ENCODE measurements at regions not wholly inside any gene's neighbourhood (a gene's known extent, or its start where the extent isn't known, plus 50 kb on each side); places are given as distances from the start of the nearest gene placed in this dataset.
"Not testable (repeated sequence)": the region's sequence is repeated elsewhere in the genome, so short reads cannot be mapped to it uniquely, and the experiment has no call there.

DNA sequence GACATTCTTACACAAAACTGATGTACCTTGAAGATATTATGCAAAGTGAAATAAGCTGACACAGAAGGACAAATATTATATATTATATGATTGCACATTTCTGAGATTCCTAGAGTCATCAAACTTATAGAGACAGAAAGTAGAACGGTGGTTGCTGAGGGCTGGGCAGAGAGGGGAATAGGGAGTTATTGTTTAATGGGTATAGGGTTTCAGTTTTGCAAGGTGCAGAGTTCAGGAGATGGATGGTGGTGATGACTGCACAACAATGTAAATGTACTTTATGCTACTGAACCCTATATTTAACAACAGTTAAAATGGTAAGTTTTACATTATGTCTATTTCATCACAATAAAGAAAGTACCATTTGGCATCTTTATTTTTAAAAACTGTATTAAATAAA, 315.8 kb upstream of the POU5F2 start:
- no peak overlapping the region for H4K8ac ChIP-seq (replicated peaks; ENCODE audit: insufficient read length, low read depth, low read length)
- H3K18ac ChIP-seq (ENCODE audit: insufficient read length, low read depth, low read length): no peak overlapping the region
- no peak overlapping the region for H3K27ac Mint-ChIP-seq
- H3K9me3 Mint-ChIP-seq: peaks cover 3 to 4% of the 10 kb centered on the region in 2 experiments; a peak in 1 of 5 replicates
- DNase-seq: no peak
- H3K56ac ChIP-seq (ENCODE audit: insufficient read length, low read depth, low read length): no peak overlapping the region
- no peak overlapping the region for H4K91ac ChIP-seq (ENCODE audit: insufficient read length, low read depth, low read length)
- H3K79me1 ChIP-seq (ENCODE audit: insufficient read depth, low read depth, low read length, poor library complexity, severe bottlenecking): no peaks in the 10 kb centered on the region
- H2BK20ac ChIP-seq (ENCODE audit: low read depth, low read length, poor library complexity, severe bottlenecking): no peak overlapping the region
- H3K4me2 ChIP-seq (ENCODE audit: insufficient read depth, insufficient read length, low read length): no peak overlapping the region
- H3K23me2 ChIP-seq (ENCODE audit: insufficient read length, low read depth, low read length, poor library complexity, severe bottlenecking): no peaks in the 10 kb centered on the region
- no peak overlapping the region for H2BK120ac ChIP-seq (ENCODE audit: low read depth, low read length, poor library complexity, severe bottlenecking)
- H3K23ac ChIP-seq (ENCODE audit: insufficient read length, low read depth, low read length): no peak overlapping the region
- no peak overlapping the region for H2BK5ac ChIP-seq (ENCODE audit: insufficient read length, low read length)
- H3K27me3 ChIP-seq (ENCODE audit: insufficient read depth, low read length): no peaks in the 10 kb centered on the region
- H3K4me3 Mint-ChIP-seq: no peak overlapping the region
- H3K36me3 Mint-ChIP-seq (ENCODE audit: insufficient read depth in 1 of 3, low read depth in 3 of 3): peaks cover 0 to 15% (median 5%) of the 10 kb centered on the region in 3 experiments; a peak in 4 of 7 replicates
- H3K4me1 Mint-ChIP-seq: peaks cover 23 to 28% of the 10 kb centered on the region in 2 experiments
- no peaks in the 10 kb centered on the region for H3K27me3 Mint-ChIP-seq (ENCODE audit: low read depth)
- H3K9me3 ChIP-seq (ENCODE audit: control insufficient read depth, low read depth, low read length): no peaks in the 10 kb centered on the region
- TF ChIP-seq, protein P1, sequence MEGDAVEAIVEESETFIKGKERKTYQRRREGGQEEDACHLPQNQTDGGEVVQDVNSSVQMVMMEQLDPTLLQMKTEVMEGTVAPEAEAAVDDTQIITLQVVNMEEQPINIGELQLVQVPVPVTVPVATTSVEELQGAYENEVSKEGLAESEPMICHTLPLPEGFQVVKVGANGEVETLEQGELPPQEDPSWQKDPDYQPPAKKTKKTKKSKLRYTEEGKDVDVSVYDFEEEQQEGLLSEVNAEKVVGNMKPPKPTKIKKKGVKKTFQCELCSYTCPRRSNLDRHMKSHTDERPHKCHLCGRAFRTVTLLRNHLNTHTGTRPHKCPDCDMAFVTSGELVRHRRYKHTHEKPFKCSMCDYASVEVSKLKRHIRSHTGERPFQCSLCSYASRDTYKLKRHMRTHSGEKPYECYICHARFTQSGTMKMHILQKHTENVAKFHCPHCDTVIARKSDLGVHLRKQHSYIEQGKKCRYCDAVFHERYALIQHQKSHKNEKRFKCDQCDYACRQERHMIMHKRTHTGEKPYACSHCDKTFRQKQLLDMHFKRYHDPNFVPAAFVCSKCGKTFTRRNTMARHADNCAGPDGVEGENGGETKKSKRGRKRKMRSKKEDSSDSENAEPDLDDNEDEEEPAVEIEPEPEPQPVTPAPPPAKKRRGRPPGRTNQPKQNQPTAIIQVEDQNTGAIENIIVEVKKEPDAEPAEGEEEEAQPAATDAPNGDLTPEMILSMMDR (conservative IDR thresholded peaks at IDR 0.05): no peak
- WGBS (ENCODE audit: extremely low coverage, insufficient read length, low lambda C conversion rate): no CpG with 5 or more reads among the region's 1 CpG
- no peak overlapping the region for H3K9ac ChIP-seq (ENCODE audit: extremely low read depth, insufficient read length, low read length)
- H2BK12ac ChIP-seq (ENCODE audit: insufficient read length, low read depth, low read length): no peak overlapping the region
- no peak overlapping the region for H2AFZ ChIP-seq (ENCODE audit: low read length)
- H3K4me1 ChIP-seq (ENCODE audit: insufficient read depth, low read length): no peaks in the 10 kb centered on the region; the same call in 1 of the 2 replicates
- no peak overlapping the region for H4K5ac ChIP-seq (ENCODE audit: insufficient read length, low read depth, low read length)
- H3T11ph ChIP-seq (ENCODE audit: low read length): no peak overlapping the region
- H2AK5ac ChIP-seq (ENCODE audit: insufficient read length, low read length): no peak overlapping the region
- H3K27ac ChIP-seq (ENCODE audit: insufficient read length, low read depth, low read length): no peak overlapping the region
- H2BK15ac ChIP-seq (ENCODE audit: low read depth, low read length): no peak overlapping the region
- no peak overlapping the region for H3K14ac ChIP-seq (ENCODE audit: insufficient read depth, low read length)
- no peaks in the 10 kb centered on the region for H3K79me2 ChIP-seq (ENCODE audit: insufficient read depth, low read length)
- H4K20me1 ChIP-seq (ENCODE audit: control insufficient read depth, insufficient read depth, insufficient read length): no peaks in the 10 kb centered on the region
- no peak overlapping the region for H3K4ac ChIP-seq (ENCODE audit: low read depth, low read length)

DNA sequence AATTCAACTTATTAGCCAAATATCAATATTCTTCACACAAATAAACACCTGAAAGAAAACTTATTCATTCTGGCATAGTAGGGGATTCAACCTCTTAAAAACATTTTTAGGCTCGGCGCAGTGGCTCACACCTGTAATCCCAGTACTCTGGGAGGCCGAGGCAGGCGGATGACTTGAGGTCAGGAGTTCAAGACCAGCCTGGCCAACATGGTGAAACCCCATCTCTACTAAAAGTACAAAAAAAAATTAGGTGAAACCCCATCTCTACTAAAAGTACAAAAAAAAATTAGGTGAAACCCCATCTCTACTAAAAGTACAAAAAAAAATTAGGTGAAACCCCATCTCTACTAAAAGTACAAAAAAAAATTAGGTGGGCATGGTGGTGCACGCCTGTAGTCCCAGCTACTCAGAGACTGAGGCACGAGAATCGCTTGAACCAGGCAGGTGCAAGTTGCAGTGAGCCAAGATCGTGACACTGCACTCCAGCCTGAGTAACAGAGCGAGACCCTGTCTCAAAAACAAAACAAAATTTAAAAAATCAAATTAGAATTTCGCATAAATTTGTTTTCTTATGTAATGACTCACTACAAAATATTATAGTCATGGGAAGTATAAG, 308.0 kb upstream of the POU5F2 start:
- H3K27ac ChIP-seq (ENCODE audit: insufficient read length, low read depth, low read length); H3K79me1 ChIP-seq (ENCODE audit: insufficient read depth, low read depth, low read length, poor library complexity, severe bottlenecking); DNase-seq; H2AFZ ChIP-seq (ENCODE audit: low read length); H2BK20ac ChIP-seq (ENCODE audit: low read depth, low read length, poor library complexity, severe bottlenecking); H4K8ac ChIP-seq (replicated peaks; ENCODE audit: insufficient read length, low read depth, low read length); H4K91ac ChIP-seq (ENCODE audit: insufficient read length, low read depth, low read length); H3K9ac ChIP-seq (ENCODE audit: extremely low read depth, insufficient read length, low read length); H3K36me3 Mint-ChIP-seq (ENCODE audit: insufficient read depth in 1 of 3, low read depth in 3 of 3); H3K14ac ChIP-seq (ENCODE audit: insufficient read depth, low read length); H2BK120ac ChIP-seq (ENCODE audit: low read depth, low read length, poor library complexity, severe bottlenecking); H3K9me3 ChIP-seq (ENCODE audit: control insufficient read depth, low read depth, low read length); H3K23me2 ChIP-seq (ENCODE audit: insufficient read length, low read depth, low read length, poor library complexity, severe bottlenecking); H3K4ac ChIP-seq (ENCODE audit: low read depth, low read length); H3K18ac ChIP-seq (ENCODE audit: insufficient read length, low read depth, low read length); H3K27me3 ChIP-seq (ENCODE audit: insufficient read depth, low read length); H2BK12ac ChIP-seq (ENCODE audit: insufficient read length, low read depth, low read length); H4K5ac ChIP-seq (ENCODE audit: insufficient read length, low read depth, low read length); H3K23ac ChIP-seq (ENCODE audit: insufficient read length, low read depth, low read length); H2BK5ac ChIP-seq (ENCODE audit: insufficient read length, low read length); H3K4me2 ChIP-seq (ENCODE audit: insufficient read depth, insufficient read length, low read length); H3K4me3 Mint-ChIP-seq; H3K4me1 ChIP-seq (ENCODE audit: insufficient read depth, low read length); H2BK15ac ChIP-seq (ENCODE audit: low read depth, low read length); H3K27me3 Mint-ChIP-seq (ENCODE audit: low read depth); H2AK5ac ChIP-seq (ENCODE audit: insufficient read length, low read length); H3T11ph ChIP-seq (ENCODE audit: low read length); H4K20me1 ChIP-seq (ENCODE audit: control insufficient read depth, insufficient read depth, insufficient read length); H3K56ac ChIP-seq (ENCODE audit: insufficient read length, low read depth, low read length); H3K9me3 Mint-ChIP-seq; H3K79me2 ChIP-seq (ENCODE audit: insufficient read depth, low read length); H3K27ac Mint-ChIP-seq: not testable (repeated sequence)
- WGBS (ENCODE audit: extremely low coverage, insufficient read length, low lambda C conversion rate): no CpG with 5 or more reads among the region's 10 CpGs
- H3K4me1 Mint-ChIP-seq: peaks cover 22 to 24% of the 10 kb centered on the region in 2 experiments

Data from H9 (cell line).